ENCODE measurements at regions not wholly inside any gene's neighbourhood (a gene's known extent, or its start where the extent isn't known, plus 50 kb on each side); places are given as distances from the start of the nearest gene placed in this dataset.

DNA sequence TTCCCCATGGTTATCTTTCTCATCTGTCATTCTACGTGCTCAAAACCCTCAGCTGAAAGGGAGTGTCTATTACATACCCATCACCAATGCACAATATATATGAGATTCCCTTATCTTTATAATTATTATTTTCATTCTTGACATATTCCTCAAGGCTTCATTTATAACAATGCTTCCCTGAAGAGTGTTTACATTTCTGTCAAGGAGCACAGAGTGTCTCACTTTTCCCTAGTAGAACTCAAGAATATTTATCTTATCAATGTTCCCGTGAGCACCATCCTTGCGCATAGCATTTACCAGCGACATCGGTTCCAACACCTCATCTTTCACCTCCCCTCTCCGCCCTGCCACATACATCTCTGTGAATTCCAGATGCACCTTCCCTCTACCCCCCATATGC is 250.6 kb downstream of the PLA2G4A start:
- DNase-seq (ENCODE audit: low read depth, low spot score): no peak

DNA sequence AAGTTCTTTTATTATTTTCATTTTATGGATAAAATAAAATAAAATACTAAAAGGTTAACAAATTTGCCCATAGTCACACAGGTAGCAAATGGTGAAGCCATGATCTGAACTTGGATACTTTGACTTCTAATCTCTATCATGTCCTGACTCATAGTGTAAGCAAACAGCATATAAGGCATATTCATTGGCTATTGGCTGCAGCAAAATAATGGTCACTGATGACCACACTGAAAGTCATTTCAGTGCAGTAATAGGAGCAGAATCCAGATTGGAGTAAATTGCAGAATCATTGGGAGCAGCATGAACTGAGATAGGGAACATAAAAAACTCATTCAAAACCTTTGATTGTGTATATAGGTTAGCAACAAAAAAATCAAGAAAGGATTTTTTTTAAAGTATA is 262.9 kb downstream of the PLA2G4A start:
- DNase-seq (ENCODE audit: low read depth, low spot score): no peak

DNA sequence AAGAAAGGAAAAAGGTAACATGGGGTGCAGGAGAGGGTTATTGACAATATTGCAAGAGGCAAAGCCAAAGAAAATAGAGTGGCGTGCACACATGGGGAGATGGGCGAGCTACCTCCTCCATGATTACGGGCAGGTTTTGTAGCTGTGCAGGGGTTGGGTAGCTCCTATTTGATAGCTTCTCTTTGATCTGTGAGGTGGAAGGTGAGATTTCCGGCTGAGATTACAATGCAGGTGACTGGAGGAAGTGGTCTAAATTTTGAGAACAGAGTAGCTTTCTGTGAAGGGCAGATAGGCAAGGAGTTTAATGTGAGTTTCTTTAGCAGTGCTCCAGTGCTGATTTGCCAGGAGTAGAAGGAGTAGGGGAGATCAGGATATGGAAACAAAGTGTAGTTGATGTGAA is 263.4 kb downstream of the PLA2G4A start:
- no peak for DNase-seq (ENCODE audit: low read depth, low spot score)

DNA sequence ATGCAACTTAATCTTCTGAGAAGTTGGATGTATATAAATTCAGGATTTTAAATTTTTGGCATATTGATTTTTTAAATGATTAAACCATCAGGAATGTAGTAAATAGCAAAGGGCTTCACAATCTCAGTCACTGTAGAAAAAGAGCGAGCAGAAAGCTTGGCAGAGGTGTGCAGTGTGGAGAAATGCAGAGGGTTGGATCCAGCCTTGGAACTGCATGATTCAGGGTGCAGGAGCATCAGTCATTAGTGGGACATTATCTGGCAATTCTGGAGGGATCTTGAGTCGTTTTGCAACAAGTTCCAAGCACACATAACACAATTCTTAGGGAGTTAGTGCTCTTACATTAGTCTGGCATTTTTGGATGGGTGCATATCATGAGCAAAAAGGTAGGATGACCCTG is 267.9 kb downstream of the PLA2G4A start:
- DNase-seq (ENCODE audit: low read depth, low spot score): no peak

DNA sequence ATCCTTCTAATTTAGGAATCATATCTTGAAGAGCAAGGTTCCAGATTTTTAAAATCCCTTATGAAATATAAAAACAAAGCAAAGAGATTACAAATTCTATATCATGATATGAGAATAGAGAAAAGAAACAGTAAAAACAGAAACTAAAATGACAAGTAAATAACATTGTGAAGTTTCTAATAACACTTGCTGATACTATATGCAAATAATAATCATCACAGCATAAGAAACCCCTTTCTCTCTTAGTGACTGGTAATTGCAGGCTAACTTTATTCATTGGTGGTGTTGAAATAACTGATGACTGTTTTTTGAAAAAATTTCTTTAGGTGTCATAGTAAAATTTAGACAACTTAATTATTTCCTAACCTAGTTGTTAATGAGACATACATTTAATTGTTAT is 281.6 kb downstream of the PLA2G4A start:
- no peak for DNase-seq (ENCODE audit: low read depth, low spot score)

DNA sequence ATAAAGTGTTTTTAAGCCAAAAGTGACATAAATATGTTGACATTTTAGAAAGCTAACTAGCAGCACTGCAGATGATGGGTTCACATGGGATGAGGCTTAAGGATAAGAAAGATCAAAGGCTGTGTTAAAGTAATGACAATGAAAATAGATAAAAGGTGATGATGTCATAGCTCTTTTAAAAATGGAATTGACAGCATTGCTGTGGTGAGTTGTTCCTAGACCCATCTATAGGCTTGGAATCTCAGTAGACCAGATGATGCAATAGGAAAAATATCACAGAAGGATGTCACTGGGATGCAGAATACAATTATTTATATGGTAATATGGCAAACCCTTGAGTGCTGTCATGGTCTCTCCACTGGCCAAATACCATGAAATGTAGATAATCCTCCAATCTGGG is 286.0 kb downstream of the PLA2G4A start:
- DNase-seq (ENCODE audit: low read depth, low spot score): no peak

DNA sequence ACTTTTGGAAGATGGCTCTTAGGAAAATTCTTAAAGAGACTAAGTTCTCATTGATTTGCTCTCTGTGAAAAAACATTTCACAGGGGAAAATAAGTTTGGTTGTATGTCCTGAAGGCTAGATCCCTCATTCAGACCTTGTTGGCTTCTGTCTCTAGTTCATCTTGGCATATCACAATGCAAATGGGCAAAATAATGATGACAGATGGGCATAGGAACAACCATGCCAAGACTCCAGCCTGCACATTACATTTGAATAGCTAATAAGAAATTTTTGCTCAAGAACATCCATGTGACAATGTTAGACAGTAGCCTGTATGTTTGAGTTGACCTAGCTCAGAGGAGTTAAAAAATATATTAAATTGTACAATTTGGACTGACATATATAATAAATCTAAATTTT is 292.9 kb downstream of the PLA2G4A start:
- DNase-seq (ENCODE audit: low read depth, low spot score): no peak

DNA sequence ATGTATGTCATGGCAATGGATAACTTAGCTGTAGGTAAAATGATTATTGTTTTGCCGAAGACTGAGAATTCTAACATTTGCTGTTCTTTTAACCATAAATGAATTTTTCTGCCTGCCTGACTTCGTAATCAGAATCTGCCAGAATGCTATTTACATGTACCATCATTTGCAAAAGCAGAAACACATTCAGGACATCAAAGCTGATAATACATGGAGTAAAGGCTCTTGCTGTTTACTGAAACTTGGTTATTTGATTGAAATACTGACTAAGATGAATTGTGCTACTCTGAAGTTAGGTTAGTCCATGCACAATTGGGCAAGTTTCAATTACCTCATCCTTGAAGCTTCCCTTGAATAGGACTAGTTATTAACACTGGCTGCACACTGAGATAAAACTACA is 293.8 kb downstream of the PLA2G4A start:
- peak; percentile 2 for DNase-seq (ENCODE audit: low read depth, low spot score)

DNA sequence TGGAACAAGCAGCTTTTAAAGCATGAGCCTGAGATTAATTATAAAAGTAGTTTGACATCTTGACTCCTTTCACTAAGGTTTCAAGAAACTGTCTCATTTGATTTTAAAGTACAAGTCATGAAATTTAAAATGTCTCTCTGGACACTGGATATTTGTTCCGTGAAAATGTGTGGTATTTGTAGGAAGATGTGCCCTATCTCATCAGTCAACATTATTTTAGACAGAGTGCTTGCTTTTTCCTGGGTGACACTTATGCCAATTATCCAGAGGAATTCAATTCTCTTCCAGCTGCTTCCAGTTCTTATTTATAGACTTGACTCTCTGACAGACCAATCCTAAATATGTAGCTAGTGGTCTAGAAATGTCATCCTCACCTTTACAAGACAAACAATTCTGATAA is 300.4 kb downstream of the PLA2G4A start:
- no peak for DNase-seq (ENCODE audit: low read depth, low spot score)

DNA sequence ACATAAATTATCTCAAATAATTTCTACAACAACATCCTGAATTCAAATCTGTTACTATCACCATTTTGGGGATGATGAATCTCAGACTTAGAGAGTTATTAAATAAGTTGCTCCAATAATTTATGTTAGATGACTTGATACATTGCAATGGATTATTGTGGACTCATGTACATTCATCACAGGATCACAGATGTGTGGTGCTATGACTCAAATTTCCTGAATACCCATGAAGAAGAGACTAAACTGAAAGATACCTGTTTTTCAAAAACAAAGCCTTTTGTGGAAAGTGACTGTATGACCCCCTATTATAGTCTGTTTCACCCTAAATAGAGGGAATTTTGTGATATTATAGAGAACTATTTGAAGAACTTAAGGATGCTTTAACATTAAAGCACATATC is 315.0 kb downstream of the PLA2G4A start:
- DNase-seq (ENCODE audit: low read depth, low spot score): no peak

DNA sequence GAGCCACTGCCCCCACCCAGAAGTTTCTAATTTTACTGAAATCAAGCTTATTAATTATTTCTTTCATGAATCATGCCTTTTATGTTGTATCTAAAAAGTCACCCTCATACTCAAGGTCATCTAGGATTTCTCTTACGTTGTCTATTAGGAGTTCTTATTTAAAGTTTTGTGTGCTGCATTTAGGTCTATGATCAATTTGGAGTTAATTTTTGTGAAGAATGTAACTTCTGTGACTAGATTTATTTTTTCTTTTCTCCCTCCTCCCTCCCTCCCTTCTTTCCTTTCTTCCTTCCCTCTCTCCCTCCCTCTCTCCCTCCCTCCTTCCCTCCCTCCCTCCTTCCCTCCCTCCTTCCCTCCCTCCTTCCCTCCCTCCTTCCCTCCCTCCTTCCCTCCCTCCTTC is 317.6 kb downstream of the PLA2G4A start:
- no peak for DNase-seq (ENCODE audit: low read depth, low spot score)

DNA sequence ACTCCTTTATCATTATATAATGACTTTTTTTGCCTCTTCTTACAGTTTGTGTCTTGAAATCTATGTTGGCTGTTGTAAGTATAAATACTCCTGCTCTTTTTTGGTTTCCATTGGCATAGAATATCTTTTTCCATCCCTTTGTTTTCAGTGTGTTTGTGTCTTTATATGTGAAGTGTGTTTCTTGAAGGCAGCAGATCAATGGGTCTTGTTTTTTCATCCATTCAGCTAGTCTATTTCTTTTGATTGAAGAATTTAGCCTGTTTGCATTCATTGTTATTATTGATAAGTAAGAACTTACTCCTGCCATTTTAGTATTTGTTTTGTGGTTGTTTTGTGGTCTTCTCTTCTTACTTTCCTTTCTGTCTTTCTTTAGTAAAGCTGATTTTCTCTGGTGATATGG is 322.8 kb downstream of the PLA2G4A start:
- no peak for DNase-seq (ENCODE audit: low read depth, low spot score)

DNA sequence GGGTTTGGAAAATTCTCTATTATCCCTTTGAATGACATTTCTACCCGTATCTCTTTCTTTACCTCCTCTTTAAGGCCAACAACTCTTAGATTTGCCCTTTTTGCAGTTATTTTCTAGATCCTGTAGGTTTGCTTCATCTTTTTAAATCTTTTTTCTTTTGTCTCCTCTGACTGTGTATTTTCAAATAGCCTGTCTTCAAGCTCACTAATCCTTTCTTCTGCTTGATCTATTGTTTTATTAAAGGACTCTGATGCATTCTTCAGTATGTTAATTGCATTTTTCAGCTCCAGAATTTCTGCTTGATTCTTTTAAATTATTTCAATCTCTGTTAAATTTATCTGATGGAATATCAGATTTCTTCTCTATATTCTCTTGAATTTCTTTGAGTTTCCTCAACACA is 324.3 kb downstream of the PLA2G4A start:
- DNase-seq (ENCODE audit: low read depth, low spot score): no peak

DNA sequence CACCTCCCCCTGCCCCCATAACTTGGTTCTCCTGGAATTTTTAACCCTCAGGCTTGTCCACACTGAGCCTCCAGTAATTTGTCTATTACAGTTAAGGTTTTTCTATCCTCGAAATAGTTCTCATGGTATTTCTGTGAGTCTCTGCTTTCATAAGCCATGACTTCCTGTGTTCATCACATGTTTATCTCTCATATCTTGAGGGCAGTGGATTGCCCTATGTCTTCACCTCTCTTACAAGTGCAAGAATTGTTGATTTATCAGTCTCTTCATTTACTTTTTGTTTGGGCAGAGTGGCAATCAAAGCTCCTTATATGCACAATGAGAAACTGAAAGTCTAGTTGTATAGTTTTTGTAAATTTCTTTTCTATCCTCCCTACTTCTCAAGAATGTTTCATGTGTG is 328.4 kb downstream of the PLA2G4A start:
- DNase-seq (ENCODE audit: low read depth, low spot score): no peak

DNA sequence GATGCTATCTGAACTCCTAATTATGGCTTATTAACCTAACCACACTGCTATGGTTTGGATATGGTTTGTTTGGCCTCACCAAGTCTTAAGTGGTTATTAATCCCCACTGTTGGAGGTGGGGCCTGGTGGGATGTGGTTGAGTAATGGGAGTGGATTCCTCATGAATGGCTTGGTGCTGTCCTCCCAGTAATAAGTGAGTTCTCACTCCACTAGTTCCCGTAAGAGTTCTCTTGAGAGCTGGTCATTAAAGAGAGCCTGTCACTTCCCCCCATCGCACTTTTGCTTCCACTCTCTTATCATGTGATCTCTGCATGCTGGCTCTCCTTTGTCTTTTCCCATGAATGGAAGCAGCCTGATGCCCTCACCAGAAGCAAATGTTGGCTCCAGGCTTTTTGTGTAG is 328.8 kb downstream of the PLA2G4A start:
- DNase-seq (ENCODE audit: low read depth, low spot score): peak; percentile 1

DNA sequence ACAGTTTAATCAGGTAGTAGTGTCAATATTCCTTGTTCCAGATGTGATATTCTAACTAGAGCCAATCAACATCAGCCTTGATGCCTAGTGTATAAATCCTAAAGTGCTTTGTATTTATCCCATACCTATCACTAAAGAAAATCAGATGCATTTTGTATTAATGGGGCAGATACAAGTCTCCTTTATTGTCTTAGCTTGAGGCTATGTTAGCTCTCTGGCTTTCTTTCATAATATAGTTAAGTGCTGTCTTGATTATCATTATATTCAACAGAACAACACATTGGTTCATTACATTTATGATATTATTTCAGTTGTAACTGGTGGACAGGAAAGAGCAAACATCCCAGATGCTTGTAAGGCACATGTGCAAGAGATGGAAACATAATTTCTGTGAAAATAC is 338.8 kb downstream of the PLA2G4A start:
- DNase-seq (ENCODE audit: low read depth, low spot score): no peak

DNA sequence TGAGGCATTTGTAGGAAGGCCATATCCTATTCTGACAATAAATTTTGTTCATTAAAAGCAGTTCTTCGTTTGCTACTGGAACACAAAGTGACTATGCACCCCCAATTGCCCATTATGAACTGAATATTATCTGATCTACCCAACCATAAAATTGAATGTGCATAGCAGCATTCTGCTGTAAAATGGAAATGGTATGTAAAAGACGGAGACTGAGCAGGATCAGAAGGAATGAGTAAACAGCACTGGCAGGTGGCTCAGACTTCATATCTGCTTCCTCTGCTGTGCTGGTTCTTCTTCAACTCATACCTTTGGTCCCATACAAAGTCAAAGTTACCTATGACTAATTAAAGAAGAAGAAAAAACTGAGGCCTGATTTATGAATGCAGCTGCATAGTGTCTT is 339.5 kb downstream of the PLA2G4A start:
- DNase-seq (ENCODE audit: low read depth, low spot score): no peak

DNA sequence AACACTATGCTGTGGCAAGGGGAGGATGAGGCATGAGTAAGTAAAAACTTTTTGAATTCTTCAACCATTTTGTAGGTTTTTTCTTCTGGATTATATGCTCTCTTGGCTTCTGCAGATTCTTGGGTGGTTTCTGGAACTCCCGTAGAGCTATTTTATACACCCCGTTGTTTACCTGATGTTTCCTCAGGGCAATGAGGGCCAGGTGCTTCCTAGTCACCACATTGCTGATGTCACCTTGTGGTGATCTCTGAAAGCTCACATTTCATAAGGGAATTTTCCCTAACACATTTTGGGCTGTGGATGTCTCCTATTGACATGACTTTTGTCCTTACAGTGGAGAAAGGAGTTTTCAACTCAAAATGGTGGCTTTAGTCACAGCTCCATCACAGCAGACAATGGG is 356.6 kb downstream of the PLA2G4A start:
- DNase-seq (ENCODE audit: low read depth, low spot score): no peak

DNA sequence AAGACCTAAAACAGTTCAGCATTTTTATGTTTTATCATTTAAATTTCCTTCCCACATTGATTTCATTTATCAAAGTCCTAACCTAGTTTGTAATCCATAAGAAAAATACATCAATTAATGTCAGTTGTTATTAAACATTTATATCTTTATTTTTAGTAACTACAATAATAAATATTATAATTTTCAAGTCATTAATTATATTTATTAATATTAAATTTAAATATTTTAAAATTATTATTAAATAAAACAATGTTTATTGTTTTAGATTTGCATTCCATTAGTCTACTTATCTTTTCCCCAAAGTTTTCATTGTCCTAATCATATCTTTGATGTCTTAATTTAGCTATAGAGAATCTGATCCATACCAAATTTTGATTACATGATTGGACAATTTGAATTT is 368.9 kb downstream of the PLA2G4A start:
- DNase-seq (ENCODE audit: low read depth, low spot score): no peak

DNA sequence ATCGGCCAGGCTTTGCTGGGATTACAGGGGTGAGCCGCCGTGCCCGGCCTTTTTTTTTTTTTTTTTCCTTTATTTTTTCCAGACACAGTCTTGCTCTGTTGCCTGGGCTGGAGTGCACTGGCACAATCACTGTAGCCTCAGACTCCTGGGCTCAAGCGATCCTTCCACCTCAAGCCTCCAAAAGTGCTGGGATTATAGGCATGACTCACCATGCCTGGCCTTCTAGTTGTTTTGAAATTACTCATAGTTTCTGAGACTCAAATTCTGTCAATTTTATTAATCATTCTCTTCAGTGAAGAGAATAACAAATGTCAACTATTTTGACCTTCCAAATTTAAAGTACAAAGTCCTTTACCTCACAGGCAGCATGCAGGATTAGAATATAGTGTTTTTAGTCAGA is 374.5 kb downstream of the PLA2G4A start:
- peak; percentile 53 for DNase-seq (ENCODE audit: low read depth, low spot score)

DNA sequence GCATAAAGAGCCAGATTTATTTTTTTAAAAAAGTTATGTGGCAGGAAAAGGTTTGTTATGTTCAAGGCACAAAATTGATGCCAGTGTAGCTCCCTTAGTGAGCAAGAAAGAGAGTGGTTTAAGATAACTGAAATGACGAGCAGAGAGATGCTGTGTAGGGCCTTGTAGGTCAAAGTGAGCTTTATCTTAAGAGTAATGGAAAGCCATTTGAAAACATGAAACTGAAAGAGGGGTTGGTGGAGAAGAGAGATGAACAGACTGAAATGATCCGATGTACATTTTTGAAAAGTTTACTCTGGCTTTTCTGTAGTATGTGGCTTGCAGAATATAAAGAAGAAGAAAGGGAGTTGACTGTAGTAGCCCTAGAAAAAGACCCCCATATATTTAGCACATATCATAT is 383.6 kb downstream of the PLA2G4A start:
- DNase-seq (ENCODE audit: low read depth, low spot score): no peak

DNA sequence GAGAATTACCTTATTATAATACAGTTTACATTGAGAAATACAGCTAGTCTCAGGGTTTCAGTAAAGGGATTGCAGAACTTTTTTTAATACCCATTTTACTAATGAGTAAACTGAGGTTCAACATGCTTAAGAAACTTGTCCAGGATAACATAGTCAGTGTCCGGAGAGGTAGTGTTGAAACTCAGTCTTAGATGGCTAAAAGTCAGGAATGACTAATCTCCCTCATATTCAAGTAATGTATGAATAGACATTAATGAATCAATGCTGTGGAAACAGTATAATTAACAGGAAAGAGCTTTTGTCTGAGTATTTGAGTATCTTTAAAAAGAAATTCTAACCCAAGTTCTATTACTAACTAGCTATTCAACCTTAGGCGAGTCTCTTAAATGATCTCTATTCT is 397.6 kb downstream of the PLA2G4A start:
- DNase-seq (ENCODE audit: low read depth, low spot score): no peak

DNA sequence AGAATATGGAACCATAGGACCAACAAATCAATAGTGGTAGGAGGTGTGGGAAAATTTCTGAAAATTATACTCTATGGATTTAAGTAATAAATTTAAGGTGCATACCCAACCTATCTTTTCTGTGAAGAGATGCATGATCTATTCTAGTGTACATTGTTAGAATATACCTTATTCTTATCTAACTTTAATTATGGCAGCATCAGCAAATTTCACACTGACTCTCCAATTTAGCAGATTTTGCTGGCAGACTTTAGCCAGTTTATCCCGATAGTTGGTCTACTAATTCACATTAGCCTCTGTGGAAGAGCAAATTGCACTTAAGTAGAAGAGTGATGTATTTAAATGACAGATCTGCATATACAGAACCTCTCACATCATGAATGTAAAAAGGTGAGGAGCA is 400.0 kb downstream of the PLA2G4A start:
- DNase-seq (ENCODE audit: low read depth, low spot score): no peak

DNA sequence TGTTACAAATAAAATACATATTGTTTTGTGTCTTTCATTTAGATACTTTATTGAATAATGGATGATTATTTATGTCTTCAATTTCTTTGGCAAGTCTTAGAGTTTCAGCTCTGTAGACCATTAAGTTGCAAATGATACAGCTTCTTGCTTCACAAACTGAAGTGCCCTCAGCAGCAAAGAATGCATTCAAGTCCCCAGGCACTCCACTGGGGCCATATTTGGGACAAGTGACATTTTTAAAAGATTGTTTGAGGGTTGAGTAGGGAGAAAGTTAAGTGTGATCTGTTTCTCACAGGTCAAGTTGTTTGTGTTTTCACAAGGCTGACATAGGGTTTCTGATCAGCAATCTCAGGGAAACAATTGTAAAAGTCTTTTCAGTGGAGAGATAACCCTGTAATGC is 400.7 kb downstream of the PLA2G4A start:
- no peak for DNase-seq (ENCODE audit: low read depth, low spot score)

DNA sequence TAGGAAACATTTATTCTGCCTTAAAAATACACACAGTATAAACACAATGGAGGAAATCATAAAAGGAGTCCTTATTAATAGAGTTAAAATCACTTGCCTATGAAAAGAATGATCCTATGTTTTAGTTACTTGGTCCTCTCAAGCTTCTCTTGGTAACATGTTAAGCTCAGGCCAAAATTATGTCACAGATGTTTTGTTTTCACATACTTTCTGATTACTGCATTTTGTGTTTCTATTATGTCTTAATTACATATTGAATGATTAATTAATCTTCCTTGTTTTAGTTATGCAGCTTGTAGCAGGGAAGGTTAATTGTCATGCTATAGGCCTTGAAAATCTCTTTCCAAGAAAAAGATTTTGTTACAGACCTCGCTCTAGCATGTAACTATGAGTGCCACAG is 406.0 kb downstream of the PLA2G4A start:
- no peak for DNase-seq (ENCODE audit: low read depth, low spot score)
